Pulmonary artery endothelial cell (primary cell): ENCODE measurements at regions not wholly inside any gene's neighbourhood (a gene's known extent, or its start where the extent isn't known, plus 50 kb on each side); places are given as distances from the start of the nearest gene placed in this dataset.
"Not testable (repeated sequence)": the region's sequence is repeated elsewhere in the genome, so short reads cannot be mapped to it uniquely, and the experiment has no call there.

Source experiments
- DNase-seq: peaks from one replicate; pipeline ENCODE4 v3.0.0-alpha.2; 2011; ENCODE audit warnings: low read depth, low spot score

DNA sequence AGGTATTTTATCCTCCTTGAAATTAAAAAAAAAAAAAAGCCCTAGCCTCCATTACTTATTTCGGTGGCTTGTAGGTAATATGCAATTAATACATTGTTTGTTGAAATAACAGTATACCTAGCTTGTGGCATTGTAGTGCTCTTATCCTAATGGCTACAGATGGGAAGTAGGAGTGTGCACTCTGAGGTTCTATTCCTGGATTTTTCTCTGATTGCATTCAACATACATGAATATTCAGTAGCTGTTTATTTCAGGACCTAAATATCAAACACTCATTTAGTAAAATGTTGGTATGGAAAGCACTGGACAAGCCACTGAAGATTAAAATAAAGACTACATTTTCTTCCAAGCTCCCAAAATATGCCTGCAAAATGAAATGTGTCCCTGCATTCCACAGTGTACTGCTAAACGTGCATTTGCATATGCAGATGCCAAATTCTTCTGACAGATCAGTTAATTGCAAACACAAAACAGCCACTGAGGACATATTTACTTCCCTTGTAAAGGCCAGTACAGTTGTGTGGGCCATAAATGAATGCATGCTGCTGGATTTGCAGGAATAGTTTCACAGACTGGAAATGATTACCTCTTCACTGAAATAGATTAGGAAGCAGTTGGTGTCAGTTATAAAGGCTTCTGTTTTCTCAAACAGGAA lies 826.1 kb downstream of the PRELID2 start:
- no peak for DNase-seq

DNA sequence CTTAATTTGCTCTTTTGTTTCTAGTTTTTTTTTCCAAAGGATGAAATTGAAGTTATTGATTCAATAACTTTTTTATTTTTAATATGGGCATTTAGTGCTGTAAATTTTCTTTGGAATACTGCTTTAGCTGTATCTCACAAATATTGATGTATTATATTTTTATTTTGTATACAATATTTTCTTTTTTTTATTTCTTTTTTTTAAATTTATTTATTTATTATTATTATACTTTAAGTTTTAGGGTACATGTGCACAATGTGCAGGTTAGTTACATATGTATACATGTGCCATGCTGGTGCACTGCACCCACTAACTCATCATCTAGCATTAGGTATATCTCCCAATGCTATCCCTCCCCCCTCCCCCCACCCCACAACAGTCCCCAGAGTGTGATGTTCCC lies 823.7 kb downstream of the KCTD16 start:
- not testable (repeated sequence) for DNase-seq

DNA sequence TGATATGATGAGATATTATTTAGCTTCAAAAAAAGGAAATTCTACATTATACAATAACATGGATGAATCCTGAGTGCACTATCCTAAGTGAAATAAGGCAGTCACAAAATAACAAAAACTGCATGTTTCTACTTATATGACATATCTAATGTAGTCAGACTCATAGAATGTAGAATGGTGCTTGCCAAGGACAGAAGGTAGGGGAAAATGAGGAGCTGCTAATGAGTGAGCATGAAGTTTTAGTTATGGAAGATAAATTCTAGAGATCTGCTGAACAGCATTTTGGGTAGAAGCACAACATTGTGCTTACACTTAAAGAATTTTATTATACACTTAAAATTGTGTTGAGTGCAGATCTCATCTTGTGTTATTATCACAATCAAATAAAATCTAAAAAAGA lies 812.4 kb downstream of the KCTD16 start:
- no peak for DNase-seq

DNA sequence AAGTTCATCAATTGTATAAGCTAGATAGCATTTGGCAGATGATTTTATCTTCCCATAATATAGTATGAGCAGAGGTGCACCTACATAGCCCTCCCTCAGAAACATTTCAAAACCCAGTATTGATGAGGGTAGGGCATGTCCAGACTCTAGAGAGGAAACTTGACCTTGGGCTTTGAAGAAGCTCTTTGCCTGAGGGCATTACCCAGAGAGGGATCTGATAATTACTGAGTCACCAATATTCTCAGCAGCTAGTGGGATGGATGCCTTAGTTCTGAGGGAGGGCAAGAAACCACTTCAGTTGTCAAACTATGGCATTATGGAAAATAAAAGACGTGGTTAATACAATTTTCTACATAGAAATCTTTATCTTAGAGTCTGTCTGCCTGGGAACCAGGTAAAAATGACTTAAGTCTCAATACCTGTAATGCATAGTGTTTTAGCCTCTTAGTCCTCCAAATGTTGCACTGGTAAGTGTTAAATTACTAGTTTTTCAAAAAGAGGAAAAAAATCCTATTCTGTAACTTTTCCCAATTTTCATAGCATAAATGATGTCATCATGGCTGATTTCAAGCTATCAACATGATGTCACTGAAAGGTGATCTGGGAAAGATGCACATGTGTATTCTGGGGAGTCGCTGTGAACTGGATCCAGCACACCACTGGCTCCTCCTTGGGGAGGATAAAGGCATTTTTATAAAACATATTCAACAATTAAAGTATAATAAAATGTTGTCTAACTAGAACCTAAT lies 809.0 kb downstream of the KCTD16 start:
- no peak for DNase-seq

DNA sequence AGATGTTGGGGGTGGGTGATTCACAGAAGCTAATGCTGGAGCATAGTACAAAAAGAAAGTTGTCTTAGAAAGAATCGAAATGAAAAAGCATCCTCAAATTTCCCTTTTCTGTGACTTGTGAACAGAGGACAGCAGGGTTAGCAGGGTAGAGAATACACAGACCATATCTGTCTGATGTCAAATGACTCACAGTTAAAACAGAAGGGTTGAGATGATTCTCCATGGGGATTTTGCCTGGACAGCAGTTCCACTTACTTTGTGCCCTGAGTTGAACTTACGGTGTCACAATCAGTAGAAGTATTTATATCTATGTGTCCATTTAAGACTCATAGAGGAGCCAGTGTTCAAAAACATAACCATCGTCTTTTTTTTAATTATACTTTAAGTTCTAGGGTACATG lies 801.6 kb downstream of the KCTD16 start:
- no peak for DNase-seq

GRCh38 chr5:144971108-144971850 lies 800.6 kb downstream of the KCTD16 start:
- DNase-seq: no peak

- DNase-seq: no peak
Observed at GRCh38 chr5:144960296-144960695, 789.6 kb downstream of the KCTD16 start.

DNA sequence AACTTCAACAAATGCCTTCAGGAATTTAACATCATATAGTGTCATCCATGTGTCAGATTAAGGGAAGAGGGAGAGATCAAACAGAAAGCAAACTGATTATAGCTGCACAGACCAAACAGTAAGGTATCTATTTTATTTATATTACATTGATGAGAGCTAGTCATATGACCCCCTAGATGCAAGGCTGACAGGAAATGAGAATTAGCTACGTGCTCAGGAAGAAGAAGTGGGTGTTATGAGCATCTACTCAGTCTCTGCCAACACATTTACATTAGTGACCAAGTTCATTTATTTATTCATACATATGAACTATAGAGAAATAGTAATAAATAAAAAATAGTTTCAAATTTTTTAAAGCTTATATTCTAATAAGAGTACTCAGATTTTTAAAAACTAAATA lies 787.3 kb downstream of the KCTD16 start:
- no peak for DNase-seq

DNA sequence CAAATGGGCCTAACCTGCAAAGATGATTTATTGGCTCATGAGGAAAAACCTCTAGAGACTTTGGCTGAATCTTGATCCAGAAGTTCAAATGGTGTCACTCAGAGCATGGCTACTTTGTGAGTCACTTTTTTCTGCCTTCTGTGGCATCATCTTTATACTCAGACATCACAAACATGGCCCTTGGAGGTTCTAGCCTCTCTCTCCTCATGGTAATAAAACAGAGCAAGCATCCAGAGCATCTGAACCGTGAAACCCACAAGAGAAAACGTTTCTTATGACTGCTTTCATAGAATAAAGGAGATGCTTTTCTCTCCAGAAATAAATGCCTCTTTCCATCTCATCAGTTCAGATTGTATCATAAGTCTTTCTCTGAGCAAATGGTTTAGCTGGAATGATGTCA lies 780.3 kb downstream of the KCTD16 start:
- DNase-seq: no peak

DNA sequence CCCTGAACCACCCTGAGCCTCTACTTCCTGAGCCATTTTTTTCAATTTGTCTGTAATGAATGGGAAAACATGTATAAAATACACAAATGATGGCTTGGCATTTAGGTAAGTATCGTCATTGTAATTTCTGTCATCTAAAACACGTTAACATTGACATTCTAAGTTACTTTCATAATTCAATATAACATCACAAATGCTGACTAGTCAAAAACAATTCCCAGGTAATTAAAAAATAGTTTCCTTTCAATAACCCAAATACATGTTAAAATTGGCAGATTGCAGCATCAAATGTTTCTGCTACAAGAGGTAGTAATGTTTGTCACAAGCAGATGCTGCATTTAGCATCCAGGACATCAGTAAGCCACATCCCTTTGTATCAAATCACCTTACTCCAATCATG lies 776.4 kb downstream of the KCTD16 start:
- DNase-seq: no peak

GRCh38 chr5:144945503-144945902 lies 774.8 kb downstream of the KCTD16 start:
- DNase-seq: no peak

DNA sequence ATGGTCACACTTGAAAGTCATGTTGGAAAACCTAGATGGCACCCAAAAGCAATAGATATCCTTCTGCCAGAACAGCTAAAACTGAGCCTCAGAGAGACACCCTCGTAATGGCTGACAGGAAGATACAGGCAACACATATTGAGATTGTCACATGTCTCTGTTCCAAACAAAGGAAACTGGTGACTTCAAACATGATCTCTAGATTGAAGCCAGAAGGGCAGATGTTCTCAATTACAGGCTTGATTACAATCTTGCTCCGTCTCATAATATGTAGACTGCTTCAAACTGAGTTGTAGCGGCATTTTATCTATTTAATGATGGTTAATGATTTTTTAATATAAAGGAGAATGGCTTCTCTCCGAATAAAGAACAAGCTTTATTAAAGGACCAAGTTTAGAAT lies 774.3 kb downstream of the KCTD16 start:
- DNase-seq: no peak

DNA sequence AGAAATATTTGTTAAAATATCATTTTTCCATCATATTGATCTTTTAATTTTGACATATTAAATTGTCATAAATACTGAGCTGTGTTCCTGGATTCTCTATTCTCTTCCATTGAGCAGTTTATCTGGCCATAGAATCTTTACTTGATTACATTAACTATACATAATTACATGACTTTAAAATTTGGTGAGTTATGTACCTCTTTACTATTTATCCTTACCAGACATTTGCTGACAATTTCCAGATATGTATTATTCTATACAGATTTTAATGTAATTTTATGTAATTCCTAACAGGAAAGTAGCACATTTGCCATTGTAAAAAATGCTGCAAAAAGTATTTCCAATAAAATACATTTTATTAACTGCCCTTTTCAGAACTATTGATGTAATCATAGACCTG lies 770.3 kb downstream of the KCTD16 start:
- DNase-seq: no peak

DNA sequence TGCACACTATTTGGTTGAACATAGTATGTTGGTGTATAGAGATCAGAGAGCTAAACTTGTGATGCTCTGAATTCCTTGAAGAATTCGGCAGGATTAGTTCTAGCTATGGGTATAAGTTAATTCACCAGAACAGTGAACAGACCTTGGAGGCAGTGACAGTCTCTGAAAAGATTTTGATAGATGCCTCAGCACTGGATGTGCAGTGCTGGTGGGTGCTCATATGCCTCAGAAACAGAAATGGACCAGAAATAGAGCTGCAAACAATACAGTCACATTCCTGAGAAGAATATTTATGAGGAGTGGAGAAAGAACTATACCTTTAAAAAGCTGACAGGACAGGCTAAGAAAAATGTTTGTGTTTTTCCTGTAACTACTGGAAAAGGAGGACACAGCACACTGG lies 747.7 kb downstream of the KCTD16 start:
- no peak for DNase-seq

DNA sequence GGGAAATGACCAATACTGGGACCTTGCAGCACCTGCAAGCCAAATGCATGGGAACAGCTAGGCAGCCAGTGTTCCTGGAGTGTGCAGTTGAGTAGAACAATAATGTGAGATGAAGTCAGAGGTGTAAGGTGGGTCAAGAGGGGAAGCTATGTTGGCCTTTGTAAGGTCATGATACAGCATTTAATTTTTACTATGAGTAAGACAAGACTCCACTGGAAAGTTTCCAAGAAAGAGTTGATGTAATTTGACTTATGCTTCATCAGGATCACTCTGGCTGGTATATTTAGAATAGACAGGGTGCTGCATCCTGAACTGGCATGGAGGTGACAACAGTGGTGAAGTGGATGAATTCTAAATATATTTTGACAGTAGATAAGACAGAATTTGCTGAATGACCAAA lies 744.8 kb downstream of the KCTD16 start:
- no peak for DNase-seq

- DNase-seq: no peak
Observed at GRCh38 chr5:144913661-144914060, 743.0 kb downstream of the KCTD16 start.

DNA sequence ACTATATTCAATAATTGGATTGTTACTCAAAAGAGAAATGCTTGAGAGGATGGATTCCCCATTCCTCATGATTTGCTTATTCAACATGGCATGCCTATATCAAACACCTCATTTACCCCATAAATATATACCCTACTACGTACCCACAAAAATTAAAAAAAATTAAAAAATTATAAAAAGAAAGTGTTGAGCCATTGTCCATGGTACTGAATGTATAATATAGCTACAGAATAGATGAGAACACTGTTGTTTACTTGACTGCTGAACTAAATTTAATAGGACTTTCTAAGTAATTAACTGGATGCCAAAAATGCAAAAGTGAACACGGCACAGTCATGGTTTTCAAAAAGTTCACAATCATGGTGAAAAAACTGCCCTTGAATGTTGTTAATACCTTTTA lies 725.8 kb downstream of the KCTD16 start:
- no peak for DNase-seq

DNA sequence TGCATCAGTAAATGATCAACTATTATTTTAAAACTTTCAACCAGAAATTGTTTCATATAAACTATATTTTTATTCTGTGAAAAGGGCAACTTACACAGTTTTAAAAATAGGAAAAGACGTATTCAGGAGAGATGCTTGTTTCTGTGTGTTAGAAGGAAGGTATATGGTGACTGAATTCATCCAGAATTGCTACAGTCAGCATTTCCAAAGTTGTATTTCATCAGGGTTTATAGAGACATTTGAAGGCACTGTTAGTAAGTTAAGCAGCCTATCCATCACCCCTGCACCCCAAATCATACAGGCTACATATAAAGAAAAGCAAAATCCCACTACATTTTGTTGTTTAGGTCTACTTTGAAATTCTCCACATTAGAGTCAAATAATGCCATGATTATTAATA lies 716.0 kb downstream of the KCTD16 start:
- DNase-seq: no peak

DNA sequence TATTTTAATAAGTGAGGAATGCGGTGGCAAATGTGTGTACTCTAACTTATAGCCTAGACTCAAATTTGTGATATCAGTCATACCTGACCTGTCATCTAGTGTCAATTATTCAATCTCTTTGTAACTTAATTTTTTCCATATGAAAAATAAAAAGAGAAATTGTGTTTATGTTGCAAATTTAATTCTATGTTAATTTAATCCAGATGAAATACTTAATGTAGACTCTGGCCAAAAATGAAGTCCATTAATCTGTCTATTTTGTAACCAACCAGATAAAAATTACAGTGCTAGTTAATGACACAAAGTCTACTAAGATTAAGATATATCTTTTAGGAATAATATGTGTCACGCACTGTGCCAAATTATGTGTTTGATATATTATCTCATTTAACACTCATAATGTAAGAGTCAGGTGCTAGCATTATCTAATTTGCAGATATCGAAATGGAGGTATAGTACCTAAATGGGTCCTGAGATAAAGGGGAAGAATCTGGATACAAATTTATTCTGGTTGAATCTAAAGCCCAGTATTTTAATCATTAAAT lies 712.1 kb downstream of the KCTD16 start:
- no peak for DNase-seq

GRCh38 chr5:144880513-144880912 lies 709.8 kb downstream of the KCTD16 start:
- DNase-seq: no peak

DNA sequence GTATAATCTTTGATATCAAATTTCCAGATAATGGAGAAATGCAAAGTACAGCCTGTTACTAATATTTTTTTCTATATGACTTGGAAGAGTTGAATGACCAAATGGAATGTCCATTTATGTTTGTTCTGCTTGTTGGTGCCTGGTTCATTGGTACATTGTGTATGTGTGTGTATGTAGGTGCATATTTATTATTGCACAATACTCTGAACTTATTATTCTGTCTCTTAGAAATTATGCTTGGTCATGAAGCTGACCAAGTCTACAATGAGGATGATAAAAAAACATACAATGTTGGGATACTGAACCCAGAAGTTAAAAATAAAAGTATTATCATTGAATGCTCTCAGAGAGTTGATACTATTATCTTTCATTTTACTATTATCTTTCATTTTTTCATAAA lies 706.3 kb downstream of the KCTD16 start:
- DNase-seq: no peak

DNA sequence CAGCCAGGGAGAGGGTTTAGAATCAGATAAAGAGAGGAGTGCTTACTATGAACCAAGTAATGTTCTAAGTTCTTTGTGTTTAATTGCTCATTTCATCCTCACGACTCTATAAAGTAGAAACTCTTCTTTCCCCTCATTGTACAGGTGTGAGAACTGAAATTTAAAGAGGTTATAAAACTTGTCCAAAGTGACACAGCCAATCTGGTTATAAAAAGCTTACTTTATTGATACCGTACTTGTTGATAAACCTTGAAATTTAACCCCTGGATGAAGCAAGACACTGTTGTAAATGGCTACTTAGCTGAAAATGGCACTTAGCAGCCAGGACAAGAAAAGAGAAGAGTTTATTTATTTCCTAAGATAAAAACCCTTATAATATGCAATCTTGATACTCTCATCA lies 702.4 kb downstream of the KCTD16 start:
- DNase-seq: no peak
